ENCODE measurements at regions not wholly inside any gene's neighbourhood (a gene's known extent, or its start where the extent isn't known, plus 50 kb on each side); places are given as distances from the start of the nearest gene placed in this dataset.

GRCh38 chr2:41079011-41079410, 627.1 kb upstream of the SLC8A1 start:
- no peak for DNase-seq

DNA sequence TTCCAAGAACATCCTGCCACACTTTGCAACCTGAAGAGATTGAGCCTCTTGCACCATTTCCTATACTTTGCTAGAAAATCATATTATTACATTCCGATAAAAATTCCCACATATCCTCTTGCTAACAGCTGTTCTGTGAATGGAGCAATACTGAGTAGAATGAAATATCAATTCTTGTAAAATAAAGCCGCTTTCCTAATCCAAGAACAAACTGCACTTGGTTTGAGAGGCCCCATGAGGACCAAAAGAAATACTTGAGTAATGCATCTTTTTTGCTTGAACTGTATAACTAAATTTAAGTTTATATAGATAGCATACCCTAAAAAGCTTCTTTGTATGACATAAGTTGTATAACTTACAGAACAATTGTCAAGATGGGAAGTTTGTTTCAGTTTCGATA, 632.4 kb upstream of the SLC8A1 start:
- DNase-seq = no peak

DNA sequence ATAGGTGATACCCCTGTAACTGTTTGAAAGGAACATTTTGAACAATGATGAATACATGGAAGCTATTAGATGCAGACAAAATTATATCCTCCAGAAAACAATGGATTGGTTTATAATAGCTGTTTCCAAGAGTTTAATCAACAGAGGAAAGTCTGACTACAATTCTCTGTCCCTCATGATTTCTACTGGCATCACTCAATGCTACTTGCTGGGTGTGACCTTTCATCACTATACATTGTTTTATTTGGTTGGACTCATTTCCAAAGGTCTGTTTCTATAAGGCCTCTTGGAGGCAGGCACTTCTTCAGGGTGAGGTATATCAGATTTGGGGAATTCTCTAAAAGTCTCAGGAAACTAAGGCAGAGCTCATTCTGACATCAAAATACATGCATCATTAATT, 636.1 kb upstream of the SLC8A1 start:
- DNase-seq = no peak

- DNase-seq = no peak
These were observed 649.4 kb upstream of the SLC8A1 start for GRCh38 chr2:41101281-41101680.

DNA sequence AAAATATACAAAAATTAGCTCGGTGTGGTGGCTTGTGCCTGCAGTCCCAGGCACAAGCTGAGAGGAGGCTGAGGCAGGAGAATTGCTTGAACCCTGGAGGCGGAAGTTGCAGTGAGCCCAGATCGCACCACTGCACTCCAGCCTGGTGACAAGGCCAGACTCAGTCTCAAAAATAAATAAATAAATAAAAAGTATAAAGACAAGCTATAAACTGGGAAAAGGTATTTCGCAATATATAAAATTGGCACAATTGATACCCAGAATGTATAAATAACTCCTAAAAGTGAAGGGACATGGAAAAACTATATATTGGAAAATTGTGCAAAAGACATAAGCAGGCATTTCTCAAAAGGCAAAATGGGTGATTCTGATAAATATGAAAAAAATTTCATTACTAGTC, 657.9 kb upstream of the SLC8A1 start:
- no peak for DNase-seq

DNA sequence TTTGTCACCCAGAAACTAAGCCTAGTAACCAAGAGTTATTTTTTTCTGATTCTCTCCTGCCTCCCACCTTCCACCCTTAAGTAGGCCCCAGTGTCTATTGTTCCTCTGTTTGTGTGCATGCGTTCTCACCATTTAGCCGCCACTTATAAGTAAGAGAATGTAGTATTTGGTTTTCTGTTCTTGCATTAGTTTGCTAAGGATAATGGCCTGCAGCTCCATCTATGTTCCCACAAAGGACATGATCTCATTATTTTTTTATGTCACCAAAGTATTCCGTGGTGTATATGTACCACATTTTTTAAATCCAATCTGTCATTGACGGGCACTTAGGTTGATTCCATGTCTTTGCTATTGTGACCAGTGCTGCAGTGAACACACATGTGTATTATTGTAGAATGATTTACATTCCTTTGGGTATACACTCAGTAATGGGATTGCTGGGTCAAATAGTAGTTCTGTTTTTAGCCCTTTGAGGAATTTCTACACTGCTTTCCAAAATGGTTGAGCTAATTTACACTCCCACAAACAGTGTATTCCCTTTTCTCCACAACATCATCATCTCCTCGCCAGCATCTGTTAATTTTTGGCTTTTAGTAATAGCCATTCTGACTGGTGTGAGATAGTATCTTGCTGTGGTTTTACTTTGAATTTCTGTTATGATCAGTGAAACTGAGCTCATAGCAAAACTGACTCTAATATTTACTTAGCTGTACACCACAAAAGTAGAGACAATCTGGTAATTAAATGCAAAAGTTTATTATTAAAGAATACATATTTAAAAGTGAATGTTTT, 660.1 kb upstream of the SLC8A1 start:
- DNase-seq = no peak

DNA sequence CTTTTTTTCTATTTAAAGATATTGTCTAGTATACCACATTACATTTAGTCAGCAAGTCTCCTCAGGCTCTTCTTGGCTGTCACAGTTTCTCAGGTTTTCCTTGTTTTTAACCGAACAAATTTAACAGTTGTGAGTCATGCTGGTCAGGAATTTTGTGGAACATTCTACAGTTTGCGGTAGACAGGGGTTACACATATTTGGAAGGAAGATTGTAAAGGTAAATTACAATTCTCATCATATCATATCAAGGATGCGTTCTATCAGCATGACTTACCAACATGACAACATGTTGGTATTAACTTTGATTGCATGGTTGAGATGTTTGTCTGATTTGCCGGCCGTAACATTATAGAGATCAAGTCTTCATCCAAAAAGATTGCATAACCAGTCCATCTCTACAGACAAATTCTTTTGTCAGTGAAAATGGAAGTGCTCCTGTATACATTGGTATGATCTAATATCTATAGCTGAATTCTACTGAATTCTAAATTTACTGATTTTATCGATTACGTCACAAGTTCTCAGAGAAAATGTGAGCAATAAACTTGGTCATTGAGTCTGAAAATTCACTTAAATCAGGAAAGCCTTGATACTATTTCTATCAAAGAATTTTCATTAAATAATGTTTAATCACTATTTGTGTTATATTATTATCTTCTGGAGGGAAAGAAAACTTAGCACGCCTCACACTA, 664.4 kb upstream of the SLC8A1 start:
- DNase-seq = no peak

DNA sequence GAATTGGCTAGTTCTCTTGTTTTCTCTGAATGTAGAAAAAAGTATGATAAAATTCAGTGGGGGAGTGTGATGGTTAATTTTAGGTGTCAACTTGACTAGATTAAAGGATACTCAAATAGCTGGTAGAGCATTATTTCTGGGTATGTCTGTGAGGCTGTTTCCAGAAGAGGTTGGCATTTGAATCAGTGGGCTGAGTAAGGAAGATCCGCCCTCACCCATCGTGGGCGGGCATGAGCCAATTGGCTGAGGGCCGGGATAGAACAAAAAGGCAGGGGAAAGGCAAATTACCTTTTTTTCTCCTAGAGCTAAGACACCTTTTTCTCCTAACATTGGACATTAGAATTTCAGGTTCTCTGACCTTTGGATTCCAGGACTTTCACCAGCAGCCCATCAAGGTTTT, 667.6 kb upstream of the SLC8A1 start:
- DNase-seq = no peak

GRCh38 chr2:41123341-41123740, 671.5 kb upstream of the SLC8A1 start:
- no peak for DNase-seq

DNA sequence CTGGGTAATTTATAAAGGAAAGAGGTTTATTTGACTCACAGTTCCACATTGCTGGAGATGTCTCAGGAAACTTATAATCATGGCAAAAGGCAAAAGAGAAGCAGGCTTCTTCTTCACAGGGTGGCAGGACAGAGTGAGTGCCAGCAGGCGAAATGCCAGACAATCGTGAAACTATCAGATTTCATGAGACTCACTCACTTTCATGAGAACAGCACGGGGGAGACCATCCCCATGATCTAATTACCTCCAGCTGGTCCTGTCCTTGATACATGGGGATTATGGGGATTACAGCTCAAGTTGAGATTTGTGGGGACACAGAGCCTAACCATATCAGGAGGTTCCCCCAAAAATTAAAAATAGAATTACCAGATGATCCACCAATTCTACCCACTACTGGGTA, 675.5 kb upstream of the SLC8A1 start:
- DNase-seq = peak; percentile 5

DNA sequence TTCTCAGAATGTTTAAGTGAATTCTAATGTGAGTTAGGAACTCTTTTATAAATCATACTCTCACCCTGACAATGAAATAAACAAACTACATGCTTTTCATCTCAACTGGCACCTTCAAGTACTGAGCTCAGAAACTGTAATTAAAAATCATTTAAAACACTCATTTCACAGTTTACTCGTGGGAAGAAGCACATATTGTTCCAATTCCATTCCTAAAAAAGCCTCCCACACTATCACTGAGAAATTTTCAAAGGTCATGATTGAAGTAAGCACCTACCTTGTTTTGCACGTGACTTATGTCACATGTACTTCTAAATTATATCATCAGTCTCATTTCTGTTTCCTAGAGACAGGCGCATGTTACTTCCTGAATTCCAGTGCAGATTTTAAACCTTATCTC, 678.1 kb upstream of the SLC8A1 start:
- no peak for DNase-seq

- no peak for DNase-seq
These were observed 685.1 kb upstream of the SLC8A1 start for GRCh38 chr2:41137031-41137430.

GRCh38 chr2:41141146-41141791, 689.4 kb upstream of the SLC8A1 start:
- DNase-seq = no peak

- no peak for DNase-seq
These were observed 690.6 kb upstream of the SLC8A1 start for GRCh38 chr2:41142478-41142877.

DNA sequence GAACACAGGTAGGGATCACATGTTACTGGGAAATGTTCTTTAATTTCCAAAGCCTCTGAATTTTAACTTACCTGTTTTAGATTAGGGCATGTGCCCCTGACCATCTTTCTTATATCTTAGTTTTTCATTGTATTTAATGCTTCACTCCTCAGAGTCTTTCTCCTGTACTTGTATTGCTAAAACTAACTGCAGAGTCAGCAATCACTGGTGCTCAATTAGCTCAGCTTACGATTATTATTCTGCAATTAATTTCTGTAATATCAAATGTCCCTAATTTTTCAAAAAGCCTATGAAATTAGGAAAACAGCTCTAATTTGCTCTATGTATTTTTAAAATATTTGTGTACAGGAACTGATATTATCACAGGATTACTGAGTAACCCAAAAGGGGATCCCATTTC, 693.2 kb upstream of the SLC8A1 start:
- no peak for DNase-seq

DNA sequence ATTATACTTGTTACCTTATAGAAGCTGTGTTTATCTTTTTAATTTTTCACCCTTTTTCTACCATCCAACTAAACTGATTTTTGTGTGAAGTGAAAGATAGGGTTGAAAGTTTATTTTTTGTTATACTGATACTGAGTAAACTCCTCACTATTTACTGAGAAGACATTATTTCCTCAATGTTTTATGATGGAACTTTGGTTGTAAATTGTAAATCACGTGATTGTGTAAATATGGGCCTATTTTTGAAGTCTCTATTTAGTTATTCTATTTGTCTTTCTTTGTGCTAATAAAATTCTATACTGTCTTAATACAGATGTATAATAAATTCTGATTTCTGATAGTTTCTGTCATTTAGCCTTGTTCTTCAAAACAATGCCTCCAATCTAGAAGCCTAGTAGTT, 697.2 kb upstream of the SLC8A1 start:
- DNase-seq = no peak

DNA sequence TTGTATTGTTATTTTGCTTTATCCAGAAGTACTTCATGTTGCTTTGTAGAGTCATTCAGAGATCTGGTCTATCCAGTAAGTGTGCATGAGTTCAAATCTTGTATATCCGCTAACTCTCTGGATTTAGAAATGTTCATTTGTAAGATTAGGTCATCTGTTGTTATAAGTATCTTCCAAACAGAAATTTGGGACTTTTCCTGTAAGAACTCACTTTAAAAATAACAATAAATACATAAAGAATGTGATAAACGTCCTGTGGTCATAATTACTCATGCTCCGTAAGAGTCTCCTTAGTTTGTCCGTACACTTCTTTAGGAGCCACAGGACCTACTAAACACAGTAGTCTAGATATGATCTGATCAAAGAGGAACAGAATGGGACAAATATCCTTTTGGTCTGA, 699.9 kb upstream of the SLC8A1 start:
- no peak for DNase-seq

- no peak for DNase-seq
These were observed 700.4 kb upstream of the SLC8A1 start for GRCh38 chr2:41152318-41152717.

DNA sequence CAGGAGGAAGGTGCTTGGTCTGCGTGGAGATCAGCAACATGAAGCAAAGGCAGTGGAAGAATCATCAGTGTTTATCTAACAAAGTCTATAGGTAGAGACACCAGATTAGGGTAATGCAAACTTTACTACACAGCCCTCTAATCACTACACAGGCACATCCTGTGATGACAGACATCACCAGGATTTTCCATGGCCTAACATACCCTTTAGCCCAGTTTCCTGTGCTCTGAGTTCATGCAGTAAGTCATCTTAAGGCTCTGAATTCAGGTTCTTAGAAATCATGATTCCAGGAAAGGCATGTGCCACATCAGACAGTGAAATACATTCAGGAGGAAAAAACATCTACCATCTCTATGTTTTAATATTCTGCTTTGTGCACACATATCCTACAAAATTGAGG, 708.5 kb upstream of the SLC8A1 start:
- no peak for DNase-seq

DNA sequence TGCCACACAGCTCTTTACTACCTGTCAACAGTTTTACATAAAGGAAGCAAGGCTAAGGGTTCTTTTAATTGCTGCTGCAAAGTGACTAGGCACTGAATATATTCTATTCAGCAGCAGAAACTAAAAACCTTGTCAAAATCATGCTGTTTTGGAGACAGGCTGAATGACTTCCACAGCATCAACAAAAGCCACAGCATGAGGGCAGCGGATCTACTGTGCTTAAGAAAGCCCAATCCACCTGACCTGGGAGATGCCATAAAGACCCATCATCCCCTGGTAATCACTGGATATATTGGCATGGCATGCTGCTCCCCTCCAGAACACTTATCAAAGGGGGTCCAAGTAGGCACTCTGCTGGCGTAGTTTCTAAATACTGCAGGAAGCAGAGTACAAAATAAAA, 715.1 kb upstream of the SLC8A1 start:
- DNase-seq = no peak

GRCh38 chr2:41169744-41170143, 717.9 kb upstream of the SLC8A1 start:
- no peak for DNase-seq

DNA sequence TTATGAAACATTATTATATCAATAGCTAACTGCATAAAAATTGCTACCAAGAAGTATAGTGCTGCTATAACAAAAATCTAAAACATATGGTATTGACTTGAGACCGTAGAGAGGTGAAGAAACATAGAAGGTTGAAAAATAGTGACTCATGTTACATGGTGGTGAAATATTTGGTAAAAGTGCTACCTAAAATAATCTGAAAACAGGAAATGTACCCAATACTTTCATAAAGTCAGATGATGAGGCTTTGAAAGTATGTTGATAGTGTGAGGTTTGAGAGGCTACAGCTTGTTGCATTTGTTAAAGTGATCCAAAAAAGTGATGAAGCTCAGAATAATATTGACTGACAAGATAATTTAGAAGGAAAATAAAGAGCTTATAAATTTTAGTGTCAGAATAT, 718.7 kb upstream of the SLC8A1 start:
- no peak for DNase-seq

DNA sequence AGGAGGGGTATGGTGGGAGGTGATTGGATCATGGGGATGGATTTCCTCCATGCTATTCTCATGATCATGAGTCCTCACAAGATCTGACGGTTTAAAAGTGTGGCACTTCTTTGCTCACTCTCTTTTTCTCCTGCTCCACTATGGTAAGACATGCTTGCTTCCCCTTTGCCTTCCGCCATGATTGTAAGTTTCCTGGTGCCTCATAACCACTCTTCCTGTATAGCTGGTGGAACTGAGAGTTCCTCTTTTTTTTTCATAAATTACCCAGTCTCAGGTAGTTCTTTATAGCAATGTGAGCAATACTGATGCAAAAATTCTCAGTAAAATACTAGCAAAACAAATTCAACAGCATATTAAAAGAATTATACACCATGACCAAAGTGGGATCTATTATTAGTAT, 728.5 kb upstream of the SLC8A1 start:
- DNase-seq = no peak

- DNase-seq = no peak
These were observed 731.1 kb upstream of the SLC8A1 start for GRCh38 chr2:41182961-41183360.
